ENCODE measurements at regions not wholly inside any gene's neighbourhood (a gene's known extent, or its start where the extent isn't known, plus 50 kb on each side); places are given as distances from the start of the nearest gene placed in this dataset.

- TF ChIP-seq EP300 (IDR thresholded peaks at IDR 0.05) (no peak), CTCF (IDR thresholded peaks at IDR 0.05) (no peak), POLR2A (IDR thresholded peaks at IDR 0.05) (no peak)
Observed at GRCh38 chr13:94778585-94778984, 66.2 kb upstream of the SOX21 start.
